Upper lobe of left lung (tissue), 6 donors: ENCODE measurements at regions not wholly inside any gene's neighbourhood (a gene's known extent, or its start where the extent isn't known, plus 50 kb on each side); places are given as distances from the start of the nearest gene placed in this dataset.

Source experiments
- ATAC-seq, 2 donors: fragments of 200-7000 bp; cut with Tn5 transposase; one replicate each; pipeline ENCODE4 v1.9.1; 2022; ENCODE audit warnings: mild to moderate bottlenecking in 2 of 2, moderate library complexity in 2 of 2; ENCODE audit not compliant: low FRiP score in 2 of 2
- DNase-seq, 2 donors: peaks; one replicate each; pipeline ENCODE4 v3.0.0-alpha.2; 2019 to 2020
- H3K27ac ChIP-seq, 4 donors: fragments of 200-600 bp; sonication (generic); one replicate each; pipeline ENCODE4 v1.5.1; 2016 to 2019
- H3K27me3 ChIP-seq, 4 donors: fragments of 200-600 bp; sonication (generic); one replicate each; pipeline ENCODE4 v1.5.1; 2017 to 2019
- H3K36me3 ChIP-seq, 4 donors: fragments of 200-600 bp; sonication (generic); one replicate each; pipeline ENCODE4 v1.5.1; 2016 to 2019
- H3K4me1 ChIP-seq, 4 donors: fragments of 200-600 bp; sonication (generic); one replicate each; pipeline ENCODE4 v1.5.1; 2018 to 2019
- H3K4me3 ChIP-seq, 4 donors: fragments of 200-600 bp; sonication (generic); one replicate each; pipeline ENCODE4 v1.5.1; 2017 to 2019; ENCODE audit warnings: mild to moderate bottlenecking in 2 of 4, moderate library complexity in 1 of 4
- H3K9me3 ChIP-seq, 4 donors: fragments of 200-600 bp; sonication (generic); one replicate each; pipeline ENCODE4 v1.5.1; 2018 to 2019
- EP300 ChIP-seq, 4 donors: sonication (generic); formaldehyde crosslinking; IDR thresholded peaks; one replicate each; pipeline ENCODE4 v1.5.1; 2017; ENCODE audit warnings: antibody characterized with exemption in 4 of 4, control low read depth in 2 of 4
- POLR2A ChIP-seq, 4 donors: fragments of 450-650 bp; IDR thresholded peaks; one replicate each; pipeline ENCODE4 v1.5.1; 2016 to 2017; ENCODE audit warnings: antibody characterized with exemption in 4 of 4, mild to moderate bottlenecking in 2 of 4
- POLR2AphosphoS5 ChIP-seq, 2 donors: sonication (generic); formaldehyde crosslinking; IDR thresholded peaks; one replicate each; pipeline ENCODE4 v1.5.1; 2017; ENCODE audit warnings: antibody characterized with exemption in 2 of 2
- WGBS, 2 donors: methylation state at CpG; one replicate each; pipeline ENCODE4 v1.1.5; 2017 to 2018; 5-methylcytosine and 5-hydroxymethylcytosine counted together
- TF ChIP-seq, protein P1 (sequence below), 6 experiments: fragments of 450-650 bp in 4 of 6; fragments of 200-600 bp in 2 of 6; sonication (generic) in 2 of 6; IDR thresholded peaks; one replicate each; pipeline ENCODE4 v1.5.1; 2016 to 2019; ENCODE audit warnings: antibody characterized with exemption in 6 of 6
- donor health status: DM: no; HTN: no; CAD: no; lungs with moderate emphysema.
- donor health status: DM: no; HTN: yes; CAD: no; lungs with severe emphysema.

DNA sequence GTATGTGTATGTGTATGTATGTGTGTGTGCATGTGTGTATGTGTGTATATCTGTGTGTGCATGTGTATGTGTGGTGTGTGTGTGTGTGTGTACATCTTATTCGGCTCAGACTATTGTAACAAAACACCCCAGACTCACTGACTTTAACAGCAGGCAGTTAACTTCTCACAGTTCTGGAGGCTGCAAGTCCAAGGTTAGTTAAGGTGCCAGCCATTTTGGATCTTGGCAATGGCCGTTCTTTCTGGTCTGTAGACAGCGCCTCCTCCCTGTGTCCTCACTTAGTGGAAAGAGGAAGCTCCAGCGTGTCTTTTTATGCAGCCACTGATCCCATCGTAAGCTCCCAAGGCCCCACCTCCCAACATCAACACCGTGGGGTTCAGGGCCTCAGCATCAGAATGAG lies 128.3 kb upstream of the THBS2 start:
- WGBS, 2 donors: 75 to 76% methylated on average over 6 of the region's 6 CpGs
- Histone ChIP-seq H3K36me3 (no peaks in the 10 kb centered on the region), H3K27ac (no peak overlapping the region), H3K4me3 (no peak overlapping the region), H3K27me3 (no peaks in the 10 kb centered on the region), H3K4me1 (no peaks in the 10 kb centered on the region), H3K9me3 (no peaks in the 10 kb centered on the region)
- no peak for DNase-seq
- ATAC-seq: no peak
- TF ChIP-seq, protein P1, sequence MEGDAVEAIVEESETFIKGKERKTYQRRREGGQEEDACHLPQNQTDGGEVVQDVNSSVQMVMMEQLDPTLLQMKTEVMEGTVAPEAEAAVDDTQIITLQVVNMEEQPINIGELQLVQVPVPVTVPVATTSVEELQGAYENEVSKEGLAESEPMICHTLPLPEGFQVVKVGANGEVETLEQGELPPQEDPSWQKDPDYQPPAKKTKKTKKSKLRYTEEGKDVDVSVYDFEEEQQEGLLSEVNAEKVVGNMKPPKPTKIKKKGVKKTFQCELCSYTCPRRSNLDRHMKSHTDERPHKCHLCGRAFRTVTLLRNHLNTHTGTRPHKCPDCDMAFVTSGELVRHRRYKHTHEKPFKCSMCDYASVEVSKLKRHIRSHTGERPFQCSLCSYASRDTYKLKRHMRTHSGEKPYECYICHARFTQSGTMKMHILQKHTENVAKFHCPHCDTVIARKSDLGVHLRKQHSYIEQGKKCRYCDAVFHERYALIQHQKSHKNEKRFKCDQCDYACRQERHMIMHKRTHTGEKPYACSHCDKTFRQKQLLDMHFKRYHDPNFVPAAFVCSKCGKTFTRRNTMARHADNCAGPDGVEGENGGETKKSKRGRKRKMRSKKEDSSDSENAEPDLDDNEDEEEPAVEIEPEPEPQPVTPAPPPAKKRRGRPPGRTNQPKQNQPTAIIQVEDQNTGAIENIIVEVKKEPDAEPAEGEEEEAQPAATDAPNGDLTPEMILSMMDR (IDR thresholded peaks at IDR 0.05): no peak
- TF ChIP-seq POLR2AphosphoS5 (IDR thresholded peaks at IDR 0.05) (no peak), POLR2A (IDR thresholded peaks at IDR 0.05) (no peak), EP300 (IDR thresholded peaks at IDR 0.05) (no peak)

DNA sequence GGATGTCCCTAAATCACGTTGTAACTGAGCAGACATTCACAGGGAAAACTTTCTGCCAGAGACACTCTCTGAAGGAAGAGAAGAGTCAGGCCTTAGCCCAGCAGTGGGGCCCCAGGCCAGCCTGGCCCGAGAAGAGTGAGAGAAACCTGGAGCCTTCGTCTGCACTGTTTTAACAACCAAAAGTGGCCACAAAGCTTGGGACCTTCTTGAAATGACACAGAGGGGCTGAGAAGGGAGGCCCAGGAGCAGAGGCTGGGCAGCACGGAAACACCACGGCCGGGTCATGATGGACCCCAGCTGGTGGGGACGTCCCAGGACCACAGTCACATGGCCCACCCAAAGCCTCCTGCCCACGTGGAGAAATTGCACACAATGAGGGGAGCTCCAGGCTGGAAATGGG lies 126.8 kb upstream of the THBS2 start:
- H3K27ac ChIP-seq: no peak overlapping the region
- WGBS, 2 donors: 64 to 70% methylated on average over 3 to 8 of the region's 8 CpGs
- no peak for ATAC-seq

DNA sequence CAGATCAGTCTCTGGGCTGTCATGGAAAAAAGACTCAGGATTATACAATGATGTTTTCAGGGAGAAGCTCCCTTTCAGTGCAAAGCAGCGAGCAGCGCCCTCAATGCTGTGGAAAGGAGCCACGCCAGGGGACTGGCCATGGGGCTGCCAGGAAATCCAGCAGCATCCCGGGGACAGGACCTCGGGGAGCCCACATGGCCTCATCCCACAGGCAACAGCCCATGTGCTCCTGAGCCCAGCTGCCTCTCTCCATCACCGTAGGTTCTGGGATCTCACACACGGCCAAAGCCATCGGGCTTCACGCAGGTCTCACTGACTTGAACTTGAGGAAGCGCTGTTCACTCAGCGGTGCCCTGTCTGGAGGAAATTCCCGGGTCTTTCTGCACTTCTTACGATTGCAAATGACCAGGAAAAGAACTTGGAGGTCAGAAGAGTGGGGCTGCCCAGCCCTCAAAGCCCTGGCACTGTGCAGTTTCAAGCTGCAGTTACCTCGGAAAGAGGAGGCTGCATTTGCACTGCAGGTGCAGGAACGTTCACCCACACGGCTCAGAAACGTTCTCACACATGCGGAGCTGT lies 125.9 kb upstream of the THBS2 start:
- Histone ChIP-seq H3K27ac (peak overlapping the region in 2 of 4 donors; percentile 30 to 34), H3K9me3 (peaks cover 0 to 4% (median 0%) of the 10 kb centered on the region in 4 donors), H3K4me3 (no peak overlapping the region), H3K36me3 (no peaks in the 10 kb centered on the region), H3K4me1 (no peaks in the 10 kb centered on the region), H3K27me3 (no peaks in the 10 kb centered on the region)
- TF ChIP-seq POLR2A (IDR thresholded peaks at IDR 0.05) (no peak), POLR2AphosphoS5 (IDR thresholded peaks at IDR 0.05) (no peak), EP300 (IDR thresholded peaks at IDR 0.05) (no peak)
- TF ChIP-seq, protein P1 (IDR thresholded peaks at IDR 0.05): no peak
- ATAC-seq (no peak), DNase-seq (no peak)
- 82% methylated on average over 18 of the region's 18 CpGs for WGBS, 2 donors

More for the DNA sequence above, 126.8 kb upstream of the THBS2 start:
- no peak for TF ChIP-seq EP300 (IDR thresholded peaks at IDR 0.05)
- no peak for TF ChIP-seq POLR2A (IDR thresholded peaks at IDR 0.05)
- no peak for TF ChIP-seq POLR2AphosphoS5 (IDR thresholded peaks at IDR 0.05)
- TF ChIP-seq, protein P1 (IDR thresholded peaks at IDR 0.05): no peak
- H3K9me3 ChIP-seq: peaks cover 0 to 4% (median 0%) of the 10 kb centered on the region in 4 donors
- H3K36me3 ChIP-seq: no peaks in the 10 kb centered on the region
- H3K27me3 ChIP-seq: no peaks in the 10 kb centered on the region
- DNase-seq: no peak
- no peaks in the 10 kb centered on the region for H3K4me1 ChIP-seq
- H3K4me3 ChIP-seq: no peak overlapping the region

DNA sequence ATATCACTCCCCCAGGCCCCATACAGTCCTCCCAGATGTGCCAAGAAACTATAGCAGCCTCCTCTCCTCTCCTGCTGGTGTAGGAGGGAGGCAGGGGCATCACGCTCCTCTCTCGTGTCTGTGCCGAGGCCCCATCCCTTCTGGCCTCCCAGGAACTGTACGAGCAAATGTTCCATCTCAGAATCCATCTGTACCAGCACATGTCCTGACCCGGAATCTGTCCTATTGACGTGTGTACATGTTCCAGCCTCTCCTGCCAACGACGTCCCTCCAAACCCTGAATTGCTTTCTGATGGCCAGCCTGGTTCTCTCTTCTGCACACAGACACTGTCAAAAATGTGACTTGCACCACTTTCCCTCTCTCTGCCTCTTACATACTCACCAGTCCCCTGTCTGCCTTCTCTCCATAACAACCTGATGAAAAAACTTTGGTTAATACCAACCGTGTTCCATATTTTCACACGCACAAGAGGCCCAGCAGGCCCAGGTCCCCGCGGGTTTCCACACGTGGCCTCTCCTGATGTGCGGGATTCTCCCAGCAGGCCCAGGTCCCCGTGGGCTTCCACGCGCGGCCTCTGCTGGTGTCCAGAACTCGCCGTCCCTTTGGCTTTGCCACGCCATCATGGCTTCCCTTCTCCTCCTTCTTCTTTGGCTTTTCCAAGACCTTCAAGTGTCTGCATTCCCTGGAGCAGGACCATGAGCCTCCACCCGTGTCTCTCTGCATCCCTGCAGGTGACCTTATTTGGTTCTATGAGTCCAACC lies 125.2 kb upstream of the THBS2 start:
- ATAC-seq: peak in 1 of 2 donors; percentile 58
- 86 to 89% methylated on average over 22 of the region's 22 CpGs for whole genome bisulfite sequencing, 2 donors
- DNase-seq: no peak

More for the DNA sequence above, 125.2 kb upstream of the THBS2 start:
- H3K9me3 ChIP-seq: peaks cover 0 to 4% (median 0%) of the 10 kb centered on the region in 4 donors
- H3K27ac ChIP-seq: peak overlapping the region in 2 of 4 donors; percentile 30 to 34
- H3K4me1 ChIP-seq: no peaks in the 10 kb centered on the region
- H3K27me3 ChIP-seq: no peaks in the 10 kb centered on the region
- H3K4me3 ChIP-seq: no peak overlapping the region
- H3K36me3 ChIP-seq: no peaks in the 10 kb centered on the region
- no peak for TF ChIP-seq POLR2A (IDR thresholded peaks at IDR 0.05)
- TF ChIP-seq, protein P1 (IDR thresholded peaks at IDR 0.05): no peak
- TF ChIP-seq EP300 (IDR thresholded peaks at IDR 0.05): no peak
- peak in 1 of 2 donors; percentile 20 for TF ChIP-seq POLR2AphosphoS5 (IDR thresholded peaks at IDR 0.05)
